ENCODE measurements at regions not wholly inside any gene's neighbourhood (a gene's known extent, or its start where the extent isn't known, plus 50 kb on each side); places are given as distances from the start of the nearest gene placed in this dataset.

GRCh38 chr11:69419662-69420395, 61.6 kb upstream of the LINC01488 start (continued):
- no peak for TF ChIP-seq NR1H2 (CRISPR knock-in tag; IDR thresholded peaks at IDR 0.05)
- no peak for TF ChIP-seq TCF7 (CRISPR knock-in tag; IDR thresholded peaks at IDR 0.05; ENCODE audit: low read depth)
- no peak for TF ChIP-seq NR2C2 (CRISPR knock-in tag; IDR thresholded peaks at IDR 0.05)
- TF ChIP-seq CTCF (IDR thresholded peaks at IDR 0.05): no peak
- no peak for TF ChIP-seq ETV6 (CRISPR knock-in tag; IDR thresholded peaks at IDR 0.05)
- TF ChIP-seq PRRX2 (CRISPR knock-in tag; IDR thresholded peaks at IDR 0.05): no peak
- TF ChIP-seq RELA (CRISPR knock-in tag; IDR thresholded peaks at IDR 0.05; ENCODE audit: borderline replicate concordance): no peak
- TF ChIP-seq, protein P1, sequence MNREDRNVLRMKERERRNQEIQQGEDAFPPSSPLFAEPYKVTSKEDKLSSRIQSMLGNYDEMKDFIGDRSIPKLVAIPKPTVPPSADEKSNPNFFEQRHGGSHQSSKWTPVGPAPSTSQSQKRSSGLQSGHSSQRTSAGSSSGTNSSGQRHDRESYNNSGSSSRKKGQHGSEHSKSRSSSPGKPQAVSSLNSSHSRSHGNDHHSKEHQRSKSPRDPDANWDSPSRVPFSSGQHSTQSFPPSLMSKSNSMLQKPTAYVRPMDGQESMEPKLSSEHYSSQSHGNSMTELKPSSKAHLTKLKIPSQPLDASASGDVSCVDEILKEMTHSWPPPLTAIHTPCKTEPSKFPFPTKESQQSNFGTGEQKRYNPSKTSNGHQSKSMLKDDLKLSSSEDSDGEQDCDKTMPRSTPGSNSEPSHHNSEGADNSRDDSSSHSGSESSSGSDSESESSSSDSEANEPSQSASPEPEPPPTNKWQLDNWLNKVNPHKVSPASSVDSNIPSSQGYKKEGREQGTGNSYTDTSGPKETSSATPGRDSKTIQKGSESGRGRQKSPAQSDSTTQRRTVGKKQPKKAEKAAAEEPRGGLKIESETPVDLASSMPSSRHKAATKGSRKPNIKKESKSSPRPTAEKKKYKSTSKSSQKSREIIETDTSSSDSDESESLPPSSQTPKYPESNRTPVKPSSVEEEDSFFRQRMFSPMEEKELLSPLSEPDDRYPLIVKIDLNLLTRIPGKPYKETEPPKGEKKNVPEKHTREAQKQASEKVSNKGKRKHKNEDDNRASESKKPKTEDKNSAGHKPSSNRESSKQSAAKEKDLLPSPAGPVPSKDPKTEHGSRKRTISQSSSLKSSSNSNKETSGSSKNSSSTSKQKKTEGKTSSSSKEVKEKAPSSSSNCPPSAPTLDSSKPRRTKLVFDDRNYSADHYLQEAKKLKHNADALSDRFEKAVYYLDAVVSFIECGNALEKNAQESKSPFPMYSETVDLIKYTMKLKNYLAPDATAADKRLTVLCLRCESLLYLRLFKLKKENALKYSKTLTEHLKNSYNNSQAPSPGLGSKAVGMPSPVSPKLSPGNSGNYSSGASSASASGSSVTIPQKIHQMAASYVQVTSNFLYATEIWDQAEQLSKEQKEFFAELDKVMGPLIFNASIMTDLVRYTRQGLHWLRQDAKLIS (CRISPR knock-in tag; IDR thresholded peaks at IDR 0.05; ENCODE audit: borderline replicate concordance): no peak
- no peak for TF ChIP-seq RORB (CRISPR knock-in tag; IDR thresholded peaks at IDR 0.05)
- TF ChIP-seq, protein P2, sequence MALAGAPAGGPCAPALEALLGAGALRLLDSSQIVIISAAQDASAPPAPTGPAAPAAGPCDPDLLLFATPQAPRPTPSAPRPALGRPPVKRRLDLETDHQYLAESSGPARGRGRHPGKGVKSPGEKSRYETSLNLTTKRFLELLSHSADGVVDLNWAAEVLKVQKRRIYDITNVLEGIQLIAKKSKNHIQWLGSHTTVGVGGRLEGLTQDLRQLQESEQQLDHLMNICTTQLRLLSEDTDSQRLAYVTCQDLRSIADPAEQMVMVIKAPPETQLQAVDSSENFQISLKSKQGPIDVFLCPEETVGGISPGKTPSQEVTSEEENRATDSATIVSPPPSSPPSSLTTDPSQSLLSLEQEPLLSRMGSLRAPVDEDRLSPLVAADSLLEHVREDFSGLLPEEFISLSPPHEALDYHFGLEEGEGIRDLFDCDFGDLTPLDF (CRISPR knock-in tag; IDR thresholded peaks at IDR 0.05): no peak
- no peak for TF ChIP-seq ZNF232 (CRISPR knock-in tag; IDR thresholded peaks at IDR 0.05)
- TF ChIP-seq JUN (CRISPR knock-in tag; IDR thresholded peaks at IDR 0.05): no peak

GRCh38 chr11:69422645-69423044, 58.8 kb upstream of the LINC01488 start:
- peaks cover 12% of the 10 kb centered on the region for H3K36me3 Mint-ChIP-seq
- ChIA-PET CTCF (no interaction called here), POLR2A (no interaction called here)
- H3K4me1 Mint-ChIP-seq: peaks cover 17% of the 10 kb centered on the region
- no peak for DNase-seq (ENCODE audit: low spot score)
- H3K27ac Mint-ChIP-seq: peak overlapping the region; percentile 52; the same call in 1 of the 2 replicates
- peaks cover 7% of the 10 kb centered on the region for H3K27me3 Mint-ChIP-seq (ENCODE audit: low read depth)
- ATAC-seq: no peak
- no peak overlapping the region for H3K4me3 Mint-ChIP-seq
- peaks cover 13% of the 10 kb centered on the region for H3K9me3 Mint-ChIP-seq
- TF ChIP-seq, protein P2 (CRISPR knock-in tag; IDR thresholded peaks at IDR 0.05): no peak
- TF ChIP-seq HMGXB4 (CRISPR knock-in tag; IDR thresholded peaks at IDR 0.05) (no peak), NR3C1 (CRISPR knock-in tag; conservative IDR thresholded peaks at IDR 0.05; ENCODE audit: low read depth) (no peak), NR2C2 (CRISPR knock-in tag; IDR thresholded peaks at IDR 0.05) (no peak), CDX4 (CRISPR knock-in tag; IDR thresholded peaks at IDR 0.05; ENCODE audit: borderline replicate concordance) (no peak), IRF2 (CRISPR knock-in tag; IDR thresholded peaks at IDR 0.05; ENCODE audit: borderline replicate concordance, low read depth) (no peak), NFYB (CRISPR knock-in tag; conservative IDR thresholded peaks at IDR 0.05; ENCODE audit: low read depth) (no peak), RELA (CRISPR knock-in tag; IDR thresholded peaks at IDR 0.05; ENCODE audit: borderline replicate concordance) (no peak), TEAD1 (CRISPR knock-in tag; IDR thresholded peaks at IDR 0.05) (no peak), GABPB1 (CRISPR knock-in tag; IDR thresholded peaks at IDR 0.05) (no peak)
- TF ChIP-seq, protein P3, sequence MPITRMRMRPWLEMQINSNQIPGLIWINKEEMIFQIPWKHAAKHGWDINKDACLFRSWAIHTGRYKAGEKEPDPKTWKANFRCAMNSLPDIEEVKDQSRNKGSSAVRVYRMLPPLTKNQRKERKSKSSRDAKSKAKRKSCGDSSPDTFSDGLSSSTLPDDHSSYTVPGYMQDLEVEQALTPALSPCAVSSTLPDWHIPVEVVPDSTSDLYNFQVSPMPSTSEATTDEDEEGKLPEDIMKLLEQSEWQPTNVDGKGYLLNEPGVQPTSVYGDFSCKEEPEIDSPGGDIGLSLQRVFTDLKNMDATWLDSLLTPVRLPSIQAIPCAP (CRISPR knock-in tag; IDR thresholded peaks at IDR 0.05): no peak
- TF ChIP-seq, protein P4, sequence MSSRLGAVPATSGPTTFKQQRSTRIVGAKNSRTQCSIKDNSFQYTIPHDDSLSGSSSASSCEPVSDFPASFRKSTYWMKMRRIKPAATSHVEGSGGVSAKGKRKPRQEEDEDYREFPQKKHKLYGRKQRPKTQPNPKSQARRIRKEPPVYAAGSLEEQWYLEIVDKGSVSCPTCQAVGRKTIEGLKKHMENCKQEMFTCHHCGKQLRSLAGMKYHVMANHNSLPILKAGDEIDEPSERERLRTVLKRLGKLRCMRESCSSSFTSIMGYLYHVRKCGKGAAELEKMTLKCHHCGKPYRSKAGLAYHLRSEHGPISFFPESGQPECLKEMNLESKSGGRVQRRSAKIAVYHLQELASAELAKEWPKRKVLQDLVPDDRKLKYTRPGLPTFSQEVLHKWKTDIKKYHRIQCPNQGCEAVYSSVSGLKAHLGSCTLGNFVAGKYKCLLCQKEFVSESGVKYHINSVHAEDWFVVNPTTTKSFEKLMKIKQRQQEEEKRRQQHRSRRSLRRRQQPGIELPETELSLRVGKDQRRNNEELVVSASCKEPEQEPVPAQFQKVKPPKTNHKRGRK (CRISPR knock-in tag; IDR thresholded peaks at IDR 0.05; ENCODE audit: borderline replicate concordance): no peak
